BJ (cell line): ENCODE measurements at regions not wholly inside any gene's neighbourhood (a gene's known extent, or its start where the extent isn't known, plus 50 kb on each side); places are given as distances from the start of the nearest gene placed in this dataset.

Experiments
- CTCF ChIA-PET: fragments of 350-600 bp; formaldehyde crosslinking; extraction: SDS; loops from one replicate; lab custom pipeline; 2021; ENCODE audit warnings: antibody characterized with exemption, inconsistent platforms; lab: Yijun Ruan, JAX
- POLR2A ChIA-PET: fragments of 300-600 bp; sonication (Branson Sonifier 250); formaldehyde crosslinking; extraction: SDS; loops from one replicate; lab custom pipeline; 2021; ENCODE audit warnings: antibody characterized with exemption; lab: Charles Lee
- DNase-seq: peaks from one replicate; pipeline ENCODE4 v3.0.0-alpha.2; 2011; ENCODE audit warnings: low read depth
- H3K27me3 ChIP-seq: 2 replicates; pipeline ENCODE4 v1.6.0; 2011; ENCODE audit warnings: low read length; ENCODE audit not compliant: control insufficient read depth, insufficient read depth
- H3K36me3 ChIP-seq: 2 replicates; pipeline ENCODE4 v1.5.1; 2011; ENCODE audit warnings: low read length; ENCODE audit not compliant: control insufficient read depth, insufficient read depth
- H3K4me3 ChIP-seq: 2 replicates; pipeline ENCODE4 v1.5.1; 2011; ENCODE audit warnings: low read depth, mild to moderate bottlenecking, control low read depth, low read length
- TF ChIP-seq, protein P1 (sequence below): IDR thresholded peaks from 2 replicates; pipeline ENCODE4 v1.5.1; 2011; ENCODE audit warnings: low read depth, mild to moderate bottlenecking, control low read depth, inconsistent platforms, low read length, moderate library complexity; ENCODE audit not compliant: insufficient read depth

DNA sequence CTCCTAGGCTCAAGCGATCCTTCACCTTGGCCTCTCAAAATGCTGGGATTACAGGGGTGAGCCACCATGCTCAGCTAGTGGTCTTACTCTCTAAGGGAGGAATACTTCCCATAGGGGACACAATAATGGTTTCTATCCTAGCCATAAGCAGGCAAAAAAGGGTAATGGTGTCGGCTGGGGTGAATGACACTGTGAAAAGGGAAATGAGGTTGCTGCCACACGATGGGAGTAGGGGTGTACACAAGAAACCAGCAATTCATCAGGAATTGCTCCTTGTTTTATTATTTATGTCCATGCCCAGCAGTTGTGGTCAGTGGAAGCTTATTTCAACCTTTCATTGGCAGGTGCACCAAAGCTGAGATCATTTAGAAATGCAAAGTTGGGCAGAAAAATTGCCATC lies 70.3 kb upstream of the ZFR start:
- no peaks in the 10 kb centered on the region for H3K36me3 ChIP-seq
- CTCF ChIA-PET: no interaction called here
- no peak overlapping the region for H3K4me3 ChIP-seq
- H3K27me3 ChIP-seq: no peaks in the 10 kb centered on the region
- TF ChIP-seq, protein P1, sequence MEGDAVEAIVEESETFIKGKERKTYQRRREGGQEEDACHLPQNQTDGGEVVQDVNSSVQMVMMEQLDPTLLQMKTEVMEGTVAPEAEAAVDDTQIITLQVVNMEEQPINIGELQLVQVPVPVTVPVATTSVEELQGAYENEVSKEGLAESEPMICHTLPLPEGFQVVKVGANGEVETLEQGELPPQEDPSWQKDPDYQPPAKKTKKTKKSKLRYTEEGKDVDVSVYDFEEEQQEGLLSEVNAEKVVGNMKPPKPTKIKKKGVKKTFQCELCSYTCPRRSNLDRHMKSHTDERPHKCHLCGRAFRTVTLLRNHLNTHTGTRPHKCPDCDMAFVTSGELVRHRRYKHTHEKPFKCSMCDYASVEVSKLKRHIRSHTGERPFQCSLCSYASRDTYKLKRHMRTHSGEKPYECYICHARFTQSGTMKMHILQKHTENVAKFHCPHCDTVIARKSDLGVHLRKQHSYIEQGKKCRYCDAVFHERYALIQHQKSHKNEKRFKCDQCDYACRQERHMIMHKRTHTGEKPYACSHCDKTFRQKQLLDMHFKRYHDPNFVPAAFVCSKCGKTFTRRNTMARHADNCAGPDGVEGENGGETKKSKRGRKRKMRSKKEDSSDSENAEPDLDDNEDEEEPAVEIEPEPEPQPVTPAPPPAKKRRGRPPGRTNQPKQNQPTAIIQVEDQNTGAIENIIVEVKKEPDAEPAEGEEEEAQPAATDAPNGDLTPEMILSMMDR: no peak
- POLR2A ChIA-PET: no interaction called here
- DNase-seq: no peak

DNA sequence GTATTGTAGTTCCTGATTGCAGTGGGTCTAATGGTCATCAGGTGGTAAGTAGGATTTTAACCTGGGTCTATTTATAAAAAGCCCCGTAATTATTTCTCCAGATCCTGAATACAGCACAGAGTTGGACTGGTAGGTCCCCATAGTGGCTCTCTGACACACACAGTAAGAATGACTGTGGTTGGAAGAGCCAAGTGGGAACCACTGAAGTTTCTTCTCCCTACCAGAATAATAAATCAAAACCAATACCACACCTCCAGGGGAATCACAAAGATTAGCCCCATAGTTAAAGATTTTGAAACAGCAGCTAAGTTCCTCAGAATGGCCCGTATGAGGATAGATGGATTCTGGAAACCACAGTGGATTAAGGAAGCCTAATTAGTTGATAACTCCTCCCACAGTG lies 68.4 kb upstream of the ZFR start:
- POLR2A ChIA-PET: no interaction called here
- TF ChIP-seq, protein P1: no peak
- Histone ChIP-seq H3K4me3 (no peak overlapping the region), H3K36me3 (no peaks in the 10 kb centered on the region), H3K27me3 (no peaks in the 10 kb centered on the region)
- CTCF ChIA-PET: interaction anchor here (1.2 kb wide), 2 partner anchors 15 to 24 kb away, joined by 3 read pairs; no protein-coding TSS in a partner anchor
- no peak for DNase-seq

DNA sequence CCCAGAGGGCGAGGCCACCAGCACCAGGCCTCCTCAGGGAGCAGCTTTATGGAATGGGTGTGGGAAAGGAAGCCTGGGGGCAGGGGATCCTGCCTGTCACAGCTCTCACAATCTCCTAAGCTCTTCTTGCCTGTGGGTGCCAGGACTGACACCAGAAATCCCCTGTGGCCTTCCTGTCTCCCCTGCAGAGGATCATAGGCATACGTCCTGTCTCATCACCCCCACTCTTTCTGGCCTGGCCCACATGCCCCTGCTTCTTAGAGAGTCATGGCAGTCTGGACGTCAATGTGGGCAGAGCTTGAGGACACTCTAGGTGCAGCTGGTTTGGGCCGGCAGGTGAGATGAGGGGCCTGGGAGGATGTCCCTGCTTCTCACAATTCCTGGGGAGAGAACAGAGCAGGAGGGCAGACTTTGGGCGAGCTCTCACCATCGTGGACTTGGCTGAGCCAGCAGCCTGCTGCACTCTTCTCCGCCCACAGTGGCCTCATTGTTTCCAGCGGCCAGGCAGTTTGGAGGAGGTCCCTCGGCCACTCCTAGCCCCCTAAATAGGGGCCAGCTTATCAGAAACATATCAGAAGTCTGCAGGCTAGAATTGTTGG lies 67.3 kb upstream of the ZFR start:
- TF ChIP-seq, protein P1: no peak
- CTCF ChIA-PET: interaction anchor here (1.0 to 1.2 kb wide), 2 partner anchors 9 to 23 kb away, joined by 3 read pairs; no protein-coding TSS in a partner anchor
- Histone ChIP-seq H3K4me3 (no peak overlapping the region), H3K36me3 (no peaks in the 10 kb centered on the region), H3K27me3 (no peaks in the 10 kb centered on the region)
- DNase-seq: no peak
- POLR2A ChIA-PET: interaction anchor here (0.6 kb wide), 1 partner anchor 1791 kb away, joined by 3 read pairs; no protein-coding TSS in a partner anchor

DNA sequence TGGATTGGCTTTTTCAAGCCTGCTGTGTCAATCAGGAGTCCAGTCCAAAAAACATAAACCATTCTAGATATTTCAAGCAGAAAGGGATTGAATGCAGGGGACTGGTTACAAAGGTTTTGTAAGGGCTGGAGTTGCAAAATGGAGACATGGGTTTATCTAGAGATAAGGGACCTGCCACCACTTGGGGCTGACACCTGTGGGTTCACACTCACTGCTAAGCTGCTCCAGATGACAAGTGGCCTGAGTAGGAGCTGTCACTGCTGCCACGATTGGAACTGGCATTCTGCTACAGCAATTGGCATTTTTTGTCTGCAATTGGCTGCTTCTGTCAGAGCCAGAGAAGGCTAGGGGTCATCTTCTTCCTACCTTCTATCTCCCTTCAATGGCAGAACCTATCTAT lies 66.3 kb upstream of the ZFR start:
- Histone ChIP-seq H3K4me3 (no peak overlapping the region), H3K27me3 (no peaks in the 10 kb centered on the region), H3K36me3 (no peaks in the 10 kb centered on the region)
- CTCF ChIA-PET: no interaction called here
- no peak for DNase-seq
- POLR2A ChIA-PET: no interaction called here
- TF ChIP-seq, protein P1: no peak

DNA sequence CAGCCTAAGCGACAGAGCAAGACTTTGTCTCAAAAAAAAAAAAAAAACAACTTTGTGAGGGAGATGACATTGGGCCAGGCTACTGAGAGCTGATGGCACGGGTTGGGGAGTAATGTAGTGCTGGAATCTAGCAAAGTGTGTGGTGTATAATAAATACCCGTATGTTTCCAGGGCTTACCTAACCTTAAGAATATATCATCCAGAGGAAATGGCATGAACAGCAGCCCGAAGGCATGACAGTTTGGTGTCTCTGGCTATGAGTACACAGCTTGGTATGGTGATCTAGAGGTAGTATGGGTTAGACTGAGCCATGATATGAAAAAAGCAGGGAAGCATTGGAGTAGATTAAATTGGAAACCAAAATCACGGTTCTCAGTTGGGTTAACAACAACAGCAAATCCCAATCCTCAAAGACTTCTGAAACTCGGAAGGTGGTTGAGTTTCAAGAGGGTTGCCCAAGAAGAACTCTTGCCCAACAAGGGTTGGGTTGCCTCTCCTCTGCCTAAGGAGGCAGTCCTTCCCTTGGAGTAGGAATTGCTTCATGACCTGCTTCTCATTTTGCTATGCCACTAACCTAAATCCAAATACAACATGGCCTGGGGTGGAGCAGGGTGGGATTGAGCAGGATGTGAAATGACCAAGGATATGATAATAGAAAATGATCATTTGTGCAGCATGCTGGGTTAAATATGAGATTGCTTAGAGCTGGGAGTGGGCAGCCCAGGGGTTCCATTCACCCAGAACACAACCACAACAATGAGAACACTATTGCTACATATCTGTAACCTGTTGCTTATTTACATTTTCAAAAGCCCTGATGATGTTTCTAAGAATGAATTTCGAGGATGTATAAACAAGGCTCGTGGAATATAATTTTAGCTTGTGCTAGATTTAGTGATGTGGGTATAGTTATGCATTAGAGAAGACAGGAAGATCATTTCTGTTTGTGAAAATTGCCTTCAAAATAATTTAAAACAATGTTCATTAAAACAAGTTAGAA lies 64.6 kb upstream of the ZFR start:
- Histone ChIP-seq H3K4me3 (no peak overlapping the region), H3K27me3 (no peaks in the 10 kb centered on the region), H3K36me3 (no peaks in the 10 kb centered on the region)
- TF ChIP-seq, protein P1: no peak
- ChIA-PET CTCF (no interaction called here), POLR2A (no interaction called here)
- DNase-seq: no peak
